Body of pancreas (tissue), 4 donors: ENCODE measurements at regions not wholly inside any gene's neighbourhood (a gene's known extent, or its start where the extent isn't known, plus 50 kb on each side); places are given as distances from the start of the nearest gene placed in this dataset.
A peak's percentile ranks its signal among the peaks of the same experiment; 100 is the strongest.

Experiments used
- ATAC-seq: fragments of 150-250 bp; one replicate; pipeline ENCODE4 v1.9.1; 2016
- DNase-seq, 4 donors: peaks; one replicate each; pipeline ENCODE4 v3.0.0-alpha.2; 2019
- H3K27ac ChIP-seq, 4 donors: fragments of 200-600 bp; sonication (generic); 1 replicate in 3 of 4; 2 replicates in 1 of 4; pipeline versions ENCODE4 v1.5.1 to v1.6.1; 2016 to 2019; ENCODE audit warnings: mild to moderate bottlenecking in 1 of 4, mixed read lengths in 1 of 4, moderate library complexity in 1 of 4
- H3K27me3 ChIP-seq, 2 donors: fragments of 200-600 bp; sonication (generic); one replicate each; pipeline ENCODE4 v1.6.0; 2016; ENCODE audit warnings: mild to moderate bottlenecking in 1 of 2
- H3K36me3 ChIP-seq, 2 donors: fragments of 200-600 bp; sonication (generic); replicated peaks in 1 of 2; 2 replicates each; pipeline ENCODE4 v1.5.1; 2016; ENCODE audit warnings: low read depth in 2 of 2; ENCODE audit not compliant: insufficient read depth in 1 of 2
- H3K4me1 ChIP-seq: fragments of 200-600 bp; sonication (generic); one replicate; pipeline ENCODE4 v1.6.0; 2016
- H3K4me3 ChIP-seq, 2 donors: fragments of 200-600 bp; sonication (generic); 1 replicate in 1 of 2; 2 replicates in 1 of 2; pipeline ENCODE4 v1.5.1; 2016 to 2019
- H3K9me3 ChIP-seq, 3 donors: fragments of 200-600 bp; sonication (generic); 1 replicate in 2 of 3; 2 replicates in 1 of 3; pipeline ENCODE4 v1.5.1; 2016
- POLR2A ChIP-seq, 3 donors: fragments of 450-650 bp; IDR thresholded peaks; one replicate each; pipeline ENCODE4 v1.6.1; 2016; ENCODE audit warnings: antibody characterized with exemption in 3 of 3, mild to moderate bottlenecking in 2 of 3
- WGBS, 2 donors: methylation state at CpG; one replicate each; pipeline ENCODE4 v1.1.5; 2017; 5-methylcytosine and 5-hydroxymethylcytosine counted together
- intact Hi-C: fragments of 100-400 bp; cut with DNase I; formaldehyde crosslinking; loops from one replicate; pipeline ENCODE4 v1.15.1; 2023
- TF ChIP-seq, protein P1 (sequence below), 7 experiments: fragments of 450-650 bp in 4 of 7; fragments of 200-600 bp in 3 of 7; sonication (generic) in 3 of 7; IDR thresholded peaks; one replicate each; pipeline ENCODE4 v1.5.1; 2016 to 2019; ENCODE audit warnings: antibody characterized with exemption in 7 of 7

DNA sequence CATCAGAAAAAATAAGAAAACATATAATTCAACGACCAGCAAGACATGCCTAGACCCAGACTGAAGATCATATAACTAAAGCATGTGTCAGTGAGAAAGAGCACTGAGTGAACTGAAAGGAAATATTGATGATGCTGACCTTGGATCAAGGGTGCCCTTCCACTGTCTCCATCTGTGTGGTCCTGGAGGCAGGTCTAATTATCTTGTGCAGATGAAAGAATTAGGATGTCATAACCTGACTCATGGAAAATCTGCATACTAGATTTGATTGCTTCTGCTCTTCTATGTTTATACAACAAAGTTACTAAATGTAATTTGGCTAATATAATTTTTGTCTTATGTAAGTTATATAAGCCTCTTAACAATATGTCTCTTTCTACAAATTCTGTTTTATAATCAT, 264.6 kb upstream of the TGFBR2 start:
- Histone ChIP-seq H3K27me3 (no peaks in the 10 kb centered on the region), H3K36me3 (no peaks in the 10 kb centered on the region), H3K4me3 (no peak overlapping the region), H3K9me3 (no peaks in the 10 kb centered on the region), H3K4me1 (no peaks in the 10 kb centered on the region), H3K27ac (peak overlapping the region in 1 of 4 donors; percentile 7)
- 64 to 67% methylated on average over 1 of the region's 1 CpG for WGBS, 2 donors
- DNase-seq (no peak), ATAC-seq (no peak)
- no peak for TF ChIP-seq POLR2A (IDR thresholded peaks at IDR 0.05)
- TF ChIP-seq, protein P1, sequence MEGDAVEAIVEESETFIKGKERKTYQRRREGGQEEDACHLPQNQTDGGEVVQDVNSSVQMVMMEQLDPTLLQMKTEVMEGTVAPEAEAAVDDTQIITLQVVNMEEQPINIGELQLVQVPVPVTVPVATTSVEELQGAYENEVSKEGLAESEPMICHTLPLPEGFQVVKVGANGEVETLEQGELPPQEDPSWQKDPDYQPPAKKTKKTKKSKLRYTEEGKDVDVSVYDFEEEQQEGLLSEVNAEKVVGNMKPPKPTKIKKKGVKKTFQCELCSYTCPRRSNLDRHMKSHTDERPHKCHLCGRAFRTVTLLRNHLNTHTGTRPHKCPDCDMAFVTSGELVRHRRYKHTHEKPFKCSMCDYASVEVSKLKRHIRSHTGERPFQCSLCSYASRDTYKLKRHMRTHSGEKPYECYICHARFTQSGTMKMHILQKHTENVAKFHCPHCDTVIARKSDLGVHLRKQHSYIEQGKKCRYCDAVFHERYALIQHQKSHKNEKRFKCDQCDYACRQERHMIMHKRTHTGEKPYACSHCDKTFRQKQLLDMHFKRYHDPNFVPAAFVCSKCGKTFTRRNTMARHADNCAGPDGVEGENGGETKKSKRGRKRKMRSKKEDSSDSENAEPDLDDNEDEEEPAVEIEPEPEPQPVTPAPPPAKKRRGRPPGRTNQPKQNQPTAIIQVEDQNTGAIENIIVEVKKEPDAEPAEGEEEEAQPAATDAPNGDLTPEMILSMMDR (IDR thresholded peaks at IDR 0.05), result no peak
- intact Hi-C loops, result no loop called here

DNA sequence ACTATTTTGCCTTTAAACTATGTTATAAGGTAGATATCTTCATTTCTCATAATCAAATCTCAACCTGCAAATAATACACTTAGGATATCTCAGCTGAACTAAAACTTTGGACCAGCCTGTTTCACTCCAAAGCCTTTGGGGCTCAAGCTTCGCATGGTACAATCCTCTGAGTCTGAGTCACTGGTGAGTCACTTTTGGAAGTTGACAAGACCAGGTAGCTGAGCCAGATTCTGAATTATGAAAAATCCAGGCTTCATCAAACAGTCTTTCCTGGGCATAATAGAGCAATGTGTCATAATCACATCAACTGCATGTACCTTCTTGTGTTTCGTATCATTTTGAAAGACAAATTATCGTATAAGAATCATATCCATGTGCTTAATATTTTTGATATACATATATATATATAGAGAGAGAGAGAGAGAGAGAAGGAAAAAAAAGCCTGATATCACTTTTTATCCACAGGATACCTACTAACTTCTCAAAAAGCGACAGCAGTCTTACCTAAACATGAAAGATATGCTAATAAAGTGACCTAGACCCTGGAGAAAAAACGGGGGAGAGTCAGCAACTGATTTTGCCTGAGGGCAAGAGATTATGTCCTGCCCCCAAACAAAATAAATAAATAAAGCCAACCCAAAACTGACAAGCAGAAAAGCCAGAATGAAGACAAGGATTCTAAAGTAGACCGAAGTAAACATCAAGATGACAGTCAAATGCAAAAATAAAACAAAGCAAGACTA, 263.9 kb upstream of the TGFBR2 start:
- H3K9me3 ChIP-seq, result no peaks in the 10 kb centered on the region
- DNase-seq, result peak in 3 of 4 donors; percentile 15 to 57 (median 54)
- no peaks in the 10 kb centered on the region for H3K36me3 ChIP-seq
- peak; percentile 86 for ATAC-seq
- WGBS, 2 donors, result 39 to 46% methylated on average over 6 of the region's 6 CpGs
- H3K27me3 ChIP-seq, result no peaks in the 10 kb centered on the region
- no peak overlapping the region for H3K4me3 ChIP-seq
- TF ChIP-seq, protein P1 (IDR thresholded peaks at IDR 0.05), result no peak
- no peak for TF ChIP-seq POLR2A (IDR thresholded peaks at IDR 0.05)
- intact Hi-C loops, result no loop called here
- H3K4me1 ChIP-seq, result no peaks in the 10 kb centered on the region
- H3K27ac ChIP-seq, result peak overlapping the region in 1 of 4 donors; percentile 59

- no peaks in the 10 kb centered on the region for H3K9me3 ChIP-seq
- no peaks in the 10 kb centered on the region for H3K36me3 ChIP-seq
- no peaks in the 10 kb centered on the region for H3K27me3 ChIP-seq
- DNase-seq (no peak), ATAC-seq (peak; percentile 6)
- WGBS, 2 donors, result 62 to 65% methylated on average over 4 of the region's 4 CpGs
- no peak for TF ChIP-seq POLR2A (IDR thresholded peaks at IDR 0.05)
- TF ChIP-seq, protein P1 (IDR thresholded peaks at IDR 0.05), result no peak
- intact Hi-C loops, result no loop called here
- no peak overlapping the region for H3K4me3 ChIP-seq
- no peaks in the 10 kb centered on the region for H3K4me1 ChIP-seq
- peak overlapping the region in 1 of 4 donors; percentile 59 for H3K27ac ChIP-seq
Observed at GRCh38 chr3:30343067-30343831, 263.2 kb upstream of the TGFBR2 start.

DNA sequence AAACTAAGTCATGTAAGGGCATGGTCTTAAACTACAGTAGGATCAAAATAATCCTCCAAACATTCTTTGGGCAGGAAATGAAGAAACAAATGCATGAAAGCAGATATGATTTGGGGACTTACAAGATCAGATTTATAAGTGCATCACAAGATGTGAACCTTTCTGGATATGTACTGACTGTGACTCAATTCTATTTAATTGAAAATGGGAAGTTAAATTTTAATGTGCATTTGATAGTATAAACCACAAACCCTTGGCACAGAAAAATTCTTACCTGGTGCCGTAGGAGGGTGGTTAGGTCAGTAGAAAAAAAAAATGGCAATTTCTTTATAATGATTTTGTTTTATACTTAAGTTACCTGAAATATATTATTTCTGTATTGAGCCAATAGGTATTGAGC, 262.5 kb upstream of the TGFBR2 start:
- TF ChIP-seq, protein P1 (IDR thresholded peaks at IDR 0.05), result no peak
- TF ChIP-seq POLR2A (IDR thresholded peaks at IDR 0.05), result no peak
- intact Hi-C loops, result no loop called here
- ATAC-seq (no peak), DNase-seq (no peak)
- Histone ChIP-seq H3K36me3 (no peaks in the 10 kb centered on the region), H3K9me3 (no peaks in the 10 kb centered on the region), H3K4me3 (no peak overlapping the region), H3K4me1 (no peaks in the 10 kb centered on the region), H3K27ac (no peak overlapping the region), H3K27me3 (no peaks in the 10 kb centered on the region)
- WGBS, 2 donors, result 71 to 74% methylated on average over 1 of the region's 1 CpG
